MM.1S (cell line): ENCODE measurements at regions not wholly inside any gene's neighbourhood (a gene's known extent, or its start where the extent isn't known, plus 50 kb on each side); places are given as distances from the start of the nearest gene placed in this dataset.

Source experiments
- CTCF ChIP-seq: fragments of 300-600 bp; sonication (generic); IDR thresholded peaks from 2 replicates; pipeline ENCODE4 v1.5.1; 2016; ENCODE audit warnings: antibody characterized with exemption, low read length, mixed read lengths
- EZH2 ChIP-seq: fragments of 300-600 bp; sonication (generic); optimal IDR thresholded peaks from 2 replicates; pipeline ENCODE3; 2017; ENCODE audit warnings: low read depth, mild to moderate bottlenecking, antibody characterized with exemption, low read length, mixed read lengths
- EZH2phosphoT487 ChIP-seq: fragments of 300-600 bp; sonication (generic); IDR thresholded peaks from 2 replicates; pipeline ENCODE4 v1.6.1; 2018; ENCODE audit warnings: antibody characterized with exemption, low read length

- TF ChIP-seq CTCF, result no peak
- no peak for TF ChIP-seq EZH2phosphoT487
- no peak for TF ChIP-seq EZH2
Measured at GRCh38 chr11:15909937-15910598, 446.3 kb downstream of the SOX6 start.
